ENCODE measurements at regions not wholly inside any gene's neighbourhood (a gene's known extent, or its start where the extent isn't known, plus 50 kb on each side); places are given as distances from the start of the nearest gene placed in this dataset.

DNA sequence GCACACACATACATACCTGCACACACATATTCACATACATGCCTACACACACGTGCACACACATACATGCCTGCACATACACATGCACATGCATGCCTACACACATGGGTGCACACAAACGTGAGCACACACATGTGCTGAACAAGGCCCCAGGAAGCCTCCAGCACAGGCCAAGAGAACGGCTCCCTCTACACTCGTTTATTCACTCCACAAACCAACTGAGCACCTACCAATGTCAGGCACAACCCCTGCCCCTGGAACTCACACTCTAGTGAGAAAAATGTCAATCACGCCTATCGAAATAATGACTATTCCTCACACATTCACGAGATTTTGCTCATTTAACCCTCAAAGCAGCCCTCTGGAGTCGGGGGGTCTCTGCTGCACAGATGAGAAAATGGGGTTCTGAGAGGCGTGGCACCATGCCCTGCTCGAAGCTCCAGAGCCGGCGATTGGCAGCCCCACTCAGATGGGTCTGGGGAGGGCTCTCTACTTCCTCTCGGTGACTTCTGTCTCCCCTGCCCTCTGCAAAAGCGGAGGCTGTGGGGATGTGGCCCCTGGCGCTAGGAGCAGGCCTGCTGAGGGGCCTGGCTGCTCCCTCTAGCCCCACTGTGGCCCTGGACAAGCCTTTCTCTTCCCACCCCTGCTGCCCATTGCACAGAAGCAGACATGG is 90.2 kb upstream of the RUNX3 start:
- TF ChIP-seq, protein P1, sequence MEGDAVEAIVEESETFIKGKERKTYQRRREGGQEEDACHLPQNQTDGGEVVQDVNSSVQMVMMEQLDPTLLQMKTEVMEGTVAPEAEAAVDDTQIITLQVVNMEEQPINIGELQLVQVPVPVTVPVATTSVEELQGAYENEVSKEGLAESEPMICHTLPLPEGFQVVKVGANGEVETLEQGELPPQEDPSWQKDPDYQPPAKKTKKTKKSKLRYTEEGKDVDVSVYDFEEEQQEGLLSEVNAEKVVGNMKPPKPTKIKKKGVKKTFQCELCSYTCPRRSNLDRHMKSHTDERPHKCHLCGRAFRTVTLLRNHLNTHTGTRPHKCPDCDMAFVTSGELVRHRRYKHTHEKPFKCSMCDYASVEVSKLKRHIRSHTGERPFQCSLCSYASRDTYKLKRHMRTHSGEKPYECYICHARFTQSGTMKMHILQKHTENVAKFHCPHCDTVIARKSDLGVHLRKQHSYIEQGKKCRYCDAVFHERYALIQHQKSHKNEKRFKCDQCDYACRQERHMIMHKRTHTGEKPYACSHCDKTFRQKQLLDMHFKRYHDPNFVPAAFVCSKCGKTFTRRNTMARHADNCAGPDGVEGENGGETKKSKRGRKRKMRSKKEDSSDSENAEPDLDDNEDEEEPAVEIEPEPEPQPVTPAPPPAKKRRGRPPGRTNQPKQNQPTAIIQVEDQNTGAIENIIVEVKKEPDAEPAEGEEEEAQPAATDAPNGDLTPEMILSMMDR (IDR thresholded peaks at IDR 0.05) = no peak
- no peak for TF ChIP-seq POLR2A (IDR thresholded peaks at IDR 0.05)
- no peak for TF ChIP-seq POLR2AphosphoS5 (IDR thresholded peaks at IDR 0.05; ENCODE audit: insufficient read depth in 1 of 2, low read depth in 1 of 2)
